ENCODE measurements at regions not wholly inside any gene's neighbourhood (a gene's known extent, or its start where the extent isn't known, plus 50 kb on each side); places are given as distances from the start of the nearest gene placed in this dataset.

DNA sequence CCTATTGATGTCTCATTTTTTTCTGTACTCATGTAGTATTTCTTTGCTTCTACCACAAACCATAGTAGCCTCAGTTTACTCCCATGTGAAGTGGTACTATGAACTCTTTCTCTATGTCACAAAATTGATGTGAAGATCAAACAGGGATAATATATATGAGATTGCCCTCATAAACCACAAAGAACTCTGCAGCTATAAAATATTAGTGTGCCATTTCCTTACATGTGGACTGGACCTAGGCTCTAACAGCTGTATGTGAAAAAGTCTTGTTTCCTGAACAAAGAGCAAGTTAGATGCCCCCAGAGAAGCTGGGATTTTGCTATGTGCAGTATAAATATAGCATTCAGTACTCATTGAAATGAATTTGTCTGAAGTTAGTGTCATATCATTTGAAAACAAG, 412.6 kb upstream of the ADAMTSL1 start:
- POLR2A ChIA-PET = no interaction called here
- BruUV-seq (replicated peaks) = no TSS peak
- intact Hi-C loops (cut with micrococcal nuclease; ENCODE audit: unreplicated experiment) (loop anchor here (2.0 kb wide), 1 partner anchor 251 kb away; no protein-coding TSS in a partner anchor), in situ Hi-C loops (cut with MboI) (no loop called here)
- CTCF ChIA-PET = no interaction called here
- Histone ChIP-seq H3K27ac (ENCODE audit: control insufficient read depth, insufficient read depth) (no peak overlapping the region), H4K20me1 (ENCODE audit: control insufficient read depth, insufficient read depth) (no peaks in the 10 kb centered on the region), H3K4me3 (no peak overlapping the region), H2AFZ (ENCODE audit: control insufficient read depth, low read depth, low read length) (no peak overlapping the region), H3K9me3 (replicated peaks; ENCODE audit: control insufficient read depth, insufficient read depth, low read length) (no peaks in the 10 kb centered on the region), H3K9ac (ENCODE audit: control insufficient read depth, insufficient read depth, low read length) (no peak overlapping the region), H3K36me3 (ENCODE audit: control insufficient read depth in 2 of 2, insufficient read depth in 2 of 2, low read length in 1 of 2) (no peaks in the 10 kb centered on the region), H3K4me1 (ENCODE audit: control insufficient read depth, insufficient read depth, low read length) (no peaks in the 10 kb centered on the region), H3K4me2 (ENCODE audit: control insufficient read depth, insufficient read depth) (no peak overlapping the region), H3K79me2 (ENCODE audit: control insufficient read depth, insufficient read depth, low read length) (no peaks in the 10 kb centered on the region), H3K27me3 (replicated peaks in 1 of 2; ENCODE audit: control insufficient read depth in 2 of 2, insufficient read depth in 2 of 2, low read length in 1 of 2) (peaks cover 0 to 1% of the 10 kb centered on the region in 2 experiments; a peak in 1 of 4 replicates)
- no peak for ATAC-seq
- FAIRE-seq = no peak
- TF ChIP-seq MYB (IDR thresholded peaks at IDR 0.05; ENCODE audit: borderline replicate concordance, low read depth, low read length) = no peak
- TF ChIP-seq, protein P1, sequence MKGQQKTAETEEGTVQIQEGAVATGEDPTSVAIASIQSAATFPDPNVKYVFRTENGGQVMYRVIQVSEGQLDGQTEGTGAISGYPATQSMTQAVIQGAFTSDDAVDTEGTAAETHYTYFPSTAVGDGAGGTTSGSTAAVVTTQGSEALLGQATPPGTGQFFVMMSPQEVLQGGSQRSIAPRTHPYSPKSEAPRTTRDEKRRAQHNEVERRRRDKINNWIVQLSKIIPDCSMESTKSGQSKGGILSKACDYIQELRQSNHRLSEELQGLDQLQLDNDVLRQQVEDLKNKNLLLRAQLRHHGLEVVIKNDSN (IDR thresholded peaks at IDR 0.05; ENCODE audit: borderline replicate concordance, extremely low read length, insufficient read depth, low read depth, low read length) = no peak
- no peak for TF ChIP-seq POLR2AphosphoS2 (IDR thresholded peaks at IDR 0.05; ENCODE audit: low read depth, low read length)
- no peak for TF ChIP-seq RBBP5 (conservative IDR thresholded peaks at IDR 0.05)
- TF ChIP-seq BMI1 (IDR thresholded peaks at IDR 0.05; ENCODE audit: borderline replicate concordance) = no peak
- TF ChIP-seq, protein P2, sequence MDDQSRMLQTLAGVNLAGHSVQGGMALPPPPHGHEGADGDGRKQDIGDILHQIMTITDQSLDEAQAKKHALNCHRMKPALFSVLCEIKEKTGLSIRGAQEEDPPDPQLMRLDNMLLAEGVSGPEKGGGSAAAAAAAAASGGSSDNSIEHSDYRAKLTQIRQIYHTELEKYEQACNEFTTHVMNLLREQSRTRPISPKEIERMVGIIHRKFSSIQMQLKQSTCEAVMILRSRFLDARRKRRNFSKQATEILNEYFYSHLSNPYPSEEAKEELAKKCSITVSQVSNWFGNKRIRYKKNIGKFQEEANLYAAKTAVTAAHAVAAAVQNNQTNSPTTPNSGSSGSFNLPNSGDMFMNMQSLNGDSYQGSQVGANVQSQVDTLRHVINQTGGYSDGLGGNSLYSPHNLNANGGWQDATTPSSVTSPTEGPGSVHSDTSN (IDR thresholded peaks at IDR 0.05; ENCODE audit: insufficient replicate concordance, low read depth, low read length) = no peak
- TF ChIP-seq, protein P3, sequence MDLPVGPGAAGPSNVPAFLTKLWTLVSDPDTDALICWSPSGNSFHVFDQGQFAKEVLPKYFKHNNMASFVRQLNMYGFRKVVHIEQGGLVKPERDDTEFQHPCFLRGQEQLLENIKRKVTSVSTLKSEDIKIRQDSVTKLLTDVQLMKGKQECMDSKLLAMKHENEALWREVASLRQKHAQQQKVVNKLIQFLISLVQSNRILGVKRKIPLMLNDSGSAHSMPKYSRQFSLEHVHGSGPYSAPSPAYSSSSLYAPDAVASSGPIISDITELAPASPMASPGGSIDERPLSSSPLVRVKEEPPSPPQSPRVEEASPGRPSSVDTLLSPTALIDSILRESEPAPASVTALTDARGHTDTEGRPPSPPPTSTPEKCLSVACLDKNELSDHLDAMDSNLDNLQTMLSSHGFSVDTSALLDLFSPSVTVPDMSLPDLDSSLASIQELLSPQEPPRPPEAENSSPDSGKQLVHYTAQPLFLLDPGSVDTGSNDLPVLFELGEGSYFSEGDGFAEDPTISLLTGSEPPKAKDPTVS (IDR thresholded peaks at IDR 0.05; ENCODE audit: low read depth, low read length) = no peak
- no peak for TF ChIP-seq EP300 (IDR thresholded peaks at IDR 0.05; ENCODE audit: borderline replicate concordance in 1 of 2, control insufficient read depth in 1 of 2, low read depth in 2 of 2, low read length in 2 of 2)
- TF ChIP-seq BCL11A (IDR thresholded peaks at IDR 0.05; ENCODE audit: low read depth, low read length) = no peak
- no peak for TF ChIP-seq CEBPB (IDR thresholded peaks at IDR 0.05; ENCODE audit: borderline replicate concordance in 1 of 2, low read depth in 2 of 2, low read length in 2 of 2)
- TF ChIP-seq PAX8 (IDR thresholded peaks at IDR 0.05) = no peak
- no peak for TF ChIP-seq IKZF1 (conservative IDR thresholded peaks at IDR 0.05)
- TF ChIP-seq TCF12 (IDR thresholded peaks at IDR 0.05; ENCODE audit: low read depth, low read length) = no peak
- no peak for TF ChIP-seq RAD21 (IDR thresholded peaks at IDR 0.05; ENCODE audit: insufficient read depth, low read depth, low read length)
- no peak for TF ChIP-seq TCF7 (IDR thresholded peaks at IDR 0.05; ENCODE audit: borderline replicate concordance)
- no peak for TF ChIP-seq TAF1 (IDR thresholded peaks at IDR 0.05; ENCODE audit: borderline replicate concordance, low read depth, low read length)
- TF ChIP-seq SMAD1 (IDR thresholded peaks at IDR 0.05; ENCODE audit: low read depth, partially characterized antibody) = no peak
- TF ChIP-seq STAT3 (IDR thresholded peaks at IDR 0.05; ENCODE audit: low read depth, low read length) = no peak
- SMC1A ChIA-PET (ENCODE audit: uncharacterized antibody, unreplicated experiment) = interaction anchor here (0.5 to 3.0 kb wide), 2 partner anchors 250 to 346 kb away, joined by 3 to 16 read pairs; no protein-coding TSS in a partner anchor
- DNase-seq (ENCODE audit: low read depth, low spot score) = no peak
- RAD21 ChIA-PET (ENCODE audit: unreplicated experiment) = interaction anchor here (1.7 kb wide), 1 partner anchor 251 kb away, joined by 5 read pairs; no protein-coding TSS in a partner anchor
